NT2/D1 (cell line): ENCODE measurements at regions not wholly inside any gene's neighbourhood (a gene's known extent, or its start where the extent isn't known, plus 50 kb on each side); places are given as distances from the start of the nearest gene placed in this dataset.

Experiments
- YY1 ChIP-seq: IDR thresholded peaks from 2 replicates; pipeline ENCODE4 v1.6.1; 2011; ENCODE audit not compliant: insufficient read length, insufficient read depth
- ZNF274 ChIP-seq: IDR thresholded peaks from 2 replicates; pipeline ENCODE4 v1.6.1; 2011; ENCODE audit warnings: mild to moderate bottlenecking, low read depth, low read length

DNA sequence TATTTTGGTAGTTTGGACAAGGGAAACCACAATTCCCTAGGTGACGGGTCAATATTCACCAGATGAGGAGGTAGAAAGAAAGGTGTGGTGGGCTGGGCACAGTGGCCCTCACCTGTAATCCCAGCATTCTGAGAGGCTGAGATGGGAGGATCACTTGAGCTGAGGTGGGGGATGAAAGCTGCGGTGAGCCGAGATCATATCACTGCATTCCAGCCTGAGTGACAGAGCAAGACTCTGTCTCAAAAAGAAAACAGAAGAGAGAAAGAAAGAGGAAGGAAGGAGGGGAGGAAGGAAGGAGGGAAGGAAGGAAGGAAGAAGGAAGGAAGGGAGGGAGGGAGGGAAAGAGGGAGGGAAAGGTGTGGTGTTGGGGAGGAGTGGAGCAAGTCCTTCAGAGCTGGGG, 56.1 kb upstream of the RNF7 start:
- no peak for TF ChIP-seq ZNF274
- TF ChIP-seq YY1: no peak
